Lung (tissue), 11 donors: ENCODE measurements at regions not wholly inside any gene's neighbourhood (a gene's known extent, or its start where the extent isn't known, plus 50 kb on each side); places are given as distances from the start of the nearest gene placed in this dataset.
A peak's percentile ranks its signal among the peaks of the same experiment; 100 is the strongest.

Source experiments
- ATAC-seq: fragments of 200-7000 bp; cut with Tn5 transposase; one replicate; pipeline ENCODE4 v1.9.1; 2020; ENCODE audit warnings: moderate number of reproducible peaks; ENCODE audit not compliant: insufficient read depth, low FRiP score
- DNase-seq, 3 donors: peaks; one replicate each; pipeline ENCODE4 v3.0.0-alpha.2; 2013 to 2017
- H3K27ac ChIP-seq, 2 donors: one replicate each; pipeline ENCODE4 v1.5.1; 2013; ENCODE audit warnings: mild to moderate bottlenecking in 2 of 2, moderate library complexity in 2 of 2, control low read depth in 1 of 2, inconsistent platforms in 1 of 2, low read depth in 1 of 2, low read length in 1 of 2
- H3K27me3 ChIP-seq, 3 donors: one replicate each; pipeline ENCODE4 v1.5.1; 2013; ENCODE audit warnings: low read length in 2 of 3; ENCODE audit not compliant: control insufficient read depth in 3 of 3, insufficient read depth in 3 of 3
- H3K36me3 ChIP-seq, 4 donors: one replicate each; pipeline ENCODE4 v1.5.1; 2013; ENCODE audit warnings: low read length in 4 of 4, mild to moderate bottlenecking in 1 of 4, moderate library complexity in 1 of 4; ENCODE audit not compliant: control insufficient read depth in 4 of 4, insufficient read depth in 4 of 4
- H3K4me1 ChIP-seq, 5 donors: one replicate each; pipeline ENCODE4 v1.5.1; 2013; ENCODE audit warnings: low read length in 5 of 5, mild to moderate bottlenecking in 2 of 5, moderate library complexity in 1 of 5; ENCODE audit not compliant: control insufficient read depth in 5 of 5, insufficient read depth in 5 of 5
- H3K4me3 ChIP-seq: one replicate; pipeline ENCODE4 v1.5.1; 2013; ENCODE audit warnings: mild to moderate bottlenecking, control low read depth, moderate library complexity
- H3K9ac ChIP-seq, 2 donors: one replicate each; pipeline ENCODE4 v1.5.1; 2013; ENCODE audit warnings: low read length in 2 of 2, control low read depth in 1 of 2; ENCODE audit not compliant: insufficient read depth in 1 of 2
- H3K9me3 ChIP-seq, 4 donors: one replicate each; pipeline ENCODE4 v1.5.1; 2013; ENCODE audit warnings: low read length in 3 of 4, mild to moderate bottlenecking in 1 of 4, moderate library complexity in 1 of 4; ENCODE audit not compliant: control insufficient read depth in 4 of 4, insufficient read depth in 3 of 4
- WGBS, 2 donors: extraction: QIAGEN DNeasy Blood & Tissue Kit; methylation state at CpG; one replicate each; pipeline ENCODE4 v1.1.7; 2013; 5-methylcytosine and 5-hydroxymethylcytosine counted together
- TF ChIP-seq, protein P1 (sequence below): IDR thresholded peaks from 2 replicates; pipeline ENCODE4 v1.5.1; 2012; ENCODE audit warnings: mild to moderate bottlenecking; ENCODE audit errors: control extremely low read depth, extremely low read depth
- donor health status: control.
- donor health status: control.
- donor health status: Bipolar disorder and iron deficiency.
- donor health status: healthy.
- donor health status: DM: yes; HTN: yes; CAD: no.

DNA sequence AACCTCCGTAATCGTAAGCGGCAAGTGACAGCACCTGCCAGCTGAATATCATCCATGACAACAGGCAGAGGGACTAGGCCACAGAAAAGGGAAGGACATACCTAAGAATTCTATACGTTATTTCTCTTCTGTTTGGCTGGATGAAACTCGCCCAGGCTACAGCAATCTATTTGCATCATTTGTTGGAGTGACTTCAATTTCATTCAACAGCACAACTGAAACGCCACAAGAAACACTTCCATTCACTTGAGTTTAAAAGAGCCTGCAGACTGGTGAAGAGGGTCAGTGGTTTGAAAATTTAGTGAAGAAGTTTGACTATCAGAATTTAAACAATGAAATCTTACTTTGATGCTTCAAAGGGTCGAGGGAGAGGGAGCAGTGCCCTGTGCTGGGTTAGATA, 378.7 kb downstream of the LMO4 start:
- Histone ChIP-seq H3K9ac (no peak overlapping the region), H3K9me3 (no peaks in the 10 kb centered on the region), H3K27me3 (no peaks in the 10 kb centered on the region), H3K27ac (no peak overlapping the region), H3K36me3 (no peaks in the 10 kb centered on the region), H3K4me1 (peaks cover 0 to 26% (median 0%) of the 10 kb centered on the region in 5 donors), H3K4me3 (no peak overlapping the region)
- TF ChIP-seq, protein P1, sequence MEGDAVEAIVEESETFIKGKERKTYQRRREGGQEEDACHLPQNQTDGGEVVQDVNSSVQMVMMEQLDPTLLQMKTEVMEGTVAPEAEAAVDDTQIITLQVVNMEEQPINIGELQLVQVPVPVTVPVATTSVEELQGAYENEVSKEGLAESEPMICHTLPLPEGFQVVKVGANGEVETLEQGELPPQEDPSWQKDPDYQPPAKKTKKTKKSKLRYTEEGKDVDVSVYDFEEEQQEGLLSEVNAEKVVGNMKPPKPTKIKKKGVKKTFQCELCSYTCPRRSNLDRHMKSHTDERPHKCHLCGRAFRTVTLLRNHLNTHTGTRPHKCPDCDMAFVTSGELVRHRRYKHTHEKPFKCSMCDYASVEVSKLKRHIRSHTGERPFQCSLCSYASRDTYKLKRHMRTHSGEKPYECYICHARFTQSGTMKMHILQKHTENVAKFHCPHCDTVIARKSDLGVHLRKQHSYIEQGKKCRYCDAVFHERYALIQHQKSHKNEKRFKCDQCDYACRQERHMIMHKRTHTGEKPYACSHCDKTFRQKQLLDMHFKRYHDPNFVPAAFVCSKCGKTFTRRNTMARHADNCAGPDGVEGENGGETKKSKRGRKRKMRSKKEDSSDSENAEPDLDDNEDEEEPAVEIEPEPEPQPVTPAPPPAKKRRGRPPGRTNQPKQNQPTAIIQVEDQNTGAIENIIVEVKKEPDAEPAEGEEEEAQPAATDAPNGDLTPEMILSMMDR = no peak
- ATAC-seq (no peak), DNase-seq (peak in 2 of 3 donors; percentile 61 to 80)
- 79 to 86% methylated on average over 7 of the region's 7 CpGs for WGBS, 2 donors

GRCh38 chr1:87712261-87713010, 383.8 kb downstream of the LMO4 start:
- peaks cover 0 to 15% (median 0%) of the 10 kb centered on the region in 5 donors for H3K4me1 ChIP-seq
- no peaks in the 10 kb centered on the region for H3K9me3 ChIP-seq
- TF ChIP-seq, protein P1 = no peak
- H3K4me3 ChIP-seq = no peak overlapping the region
- H3K27ac ChIP-seq = no peak overlapping the region
- WGBS, 2 donors = 73 to 91% methylated on average over 1 to 2 of the region's 2 CpGs
- peak in 1 of 3 donors; percentile 15 for DNase-seq
- no peak overlapping the region for H3K9ac ChIP-seq
- H3K36me3 ChIP-seq = no peaks in the 10 kb centered on the region
- no peaks in the 10 kb centered on the region for H3K27me3 ChIP-seq
- no peak for ATAC-seq

DNA sequence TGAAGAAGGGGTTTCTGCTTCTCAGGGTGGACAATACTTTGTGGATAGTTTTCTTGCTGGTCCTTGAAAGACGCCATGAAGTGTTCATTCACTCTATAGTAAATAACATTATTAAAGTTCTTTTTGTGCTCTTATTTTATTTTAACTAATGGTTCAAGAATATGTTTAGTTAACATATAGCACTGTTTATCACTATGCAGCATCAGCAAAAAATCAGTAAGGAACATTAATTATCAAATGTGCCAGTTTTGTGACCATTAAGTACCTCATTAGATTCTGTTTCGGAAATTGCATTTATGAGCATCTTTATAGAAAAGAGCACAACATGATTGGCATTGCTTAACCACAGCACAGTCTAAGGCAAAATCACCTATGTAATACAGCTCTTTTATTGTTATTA, 385.6 kb downstream of the LMO4 start:
- Histone ChIP-seq H3K9me3 (no peaks in the 10 kb centered on the region), H3K27ac (no peak overlapping the region), H3K36me3 (no peaks in the 10 kb centered on the region), H3K4me1 (peaks cover 0 to 20% (median 0%) of the 10 kb centered on the region in 5 donors), H3K4me3 (no peak overlapping the region), H3K27me3 (no peaks in the 10 kb centered on the region), H3K9ac (no peak overlapping the region)
- ATAC-seq (no peak), DNase-seq (no peak)
- WGBS, 2 donors = 91 to 94% methylated on average over 2 of the region's 2 CpGs
- TF ChIP-seq, protein P1 = no peak
